Choroid plexus epithelial cell (primary cell): ENCODE measurements at regions not wholly inside any gene's neighbourhood (a gene's known extent, or its start where the extent isn't known, plus 50 kb on each side); places are given as distances from the start of the nearest gene placed in this dataset.

Experiments used
- DNase-seq: peaks from one replicate; pipeline ENCODE4 v3.0.0-alpha.2; 2010; ENCODE audit warnings: low read depth
- H3K4me3 ChIP-seq: 2 replicates; pipeline ENCODE4 v1.5.1; 2011; ENCODE audit warnings: low read depth, mild to moderate bottlenecking, control low read depth, low read length, moderate library complexity
- TF ChIP-seq, protein P1 (sequence below): conservative IDR thresholded peaks from 2 replicates; pipeline ENCODE4 v1.5.1; 2011; ENCODE audit warnings: low read depth, mild to moderate bottlenecking, control low read depth, inconsistent platforms, low read length, moderate library complexity

DNA sequence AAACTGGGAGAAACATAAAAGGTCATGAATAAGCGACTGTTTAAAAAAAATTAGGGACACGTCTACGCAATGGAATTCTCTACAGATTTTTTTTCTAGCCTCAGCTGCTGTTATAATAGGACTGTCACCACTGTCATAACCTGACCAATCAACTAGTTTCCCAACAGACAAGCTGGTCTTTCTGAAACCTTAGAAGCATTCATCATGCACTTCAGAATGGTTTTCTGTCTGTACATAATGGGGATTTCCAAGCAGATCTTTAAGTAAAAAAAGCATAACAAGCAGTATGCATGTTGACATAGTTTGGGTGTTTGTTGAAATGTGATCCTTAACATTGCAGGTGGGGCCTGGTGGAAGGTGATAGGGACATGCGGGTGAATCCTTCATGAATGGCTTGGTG is 58.3 kb upstream of the SEMA6A start:
- no peak for DNase-seq
- no peak overlapping the region for H3K4me3 ChIP-seq
- TF ChIP-seq, protein P1, sequence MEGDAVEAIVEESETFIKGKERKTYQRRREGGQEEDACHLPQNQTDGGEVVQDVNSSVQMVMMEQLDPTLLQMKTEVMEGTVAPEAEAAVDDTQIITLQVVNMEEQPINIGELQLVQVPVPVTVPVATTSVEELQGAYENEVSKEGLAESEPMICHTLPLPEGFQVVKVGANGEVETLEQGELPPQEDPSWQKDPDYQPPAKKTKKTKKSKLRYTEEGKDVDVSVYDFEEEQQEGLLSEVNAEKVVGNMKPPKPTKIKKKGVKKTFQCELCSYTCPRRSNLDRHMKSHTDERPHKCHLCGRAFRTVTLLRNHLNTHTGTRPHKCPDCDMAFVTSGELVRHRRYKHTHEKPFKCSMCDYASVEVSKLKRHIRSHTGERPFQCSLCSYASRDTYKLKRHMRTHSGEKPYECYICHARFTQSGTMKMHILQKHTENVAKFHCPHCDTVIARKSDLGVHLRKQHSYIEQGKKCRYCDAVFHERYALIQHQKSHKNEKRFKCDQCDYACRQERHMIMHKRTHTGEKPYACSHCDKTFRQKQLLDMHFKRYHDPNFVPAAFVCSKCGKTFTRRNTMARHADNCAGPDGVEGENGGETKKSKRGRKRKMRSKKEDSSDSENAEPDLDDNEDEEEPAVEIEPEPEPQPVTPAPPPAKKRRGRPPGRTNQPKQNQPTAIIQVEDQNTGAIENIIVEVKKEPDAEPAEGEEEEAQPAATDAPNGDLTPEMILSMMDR, result no peak

DNA sequence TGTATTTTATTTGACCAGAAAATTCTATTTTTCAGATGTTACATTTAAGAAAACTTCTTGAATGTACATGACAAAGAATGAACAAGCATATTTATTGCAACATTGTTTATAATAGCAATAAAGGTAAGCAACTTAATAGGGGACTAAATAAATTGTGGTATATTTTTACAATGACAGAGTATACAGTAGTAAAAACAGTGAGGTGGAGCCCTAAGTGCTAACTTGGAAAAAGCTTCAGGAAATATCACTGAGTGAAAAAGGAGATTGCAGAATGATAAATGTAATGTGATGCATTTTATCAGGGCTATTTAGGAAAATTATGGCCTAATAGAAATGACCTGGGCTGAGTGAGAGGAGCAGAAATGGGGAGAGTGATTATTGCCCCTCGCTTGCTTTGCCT is 56.5 kb upstream of the SEMA6A start:
- H3K4me3 ChIP-seq, result no peak overlapping the region
- no peak for DNase-seq
- TF ChIP-seq, protein P1, result no peak

DNA sequence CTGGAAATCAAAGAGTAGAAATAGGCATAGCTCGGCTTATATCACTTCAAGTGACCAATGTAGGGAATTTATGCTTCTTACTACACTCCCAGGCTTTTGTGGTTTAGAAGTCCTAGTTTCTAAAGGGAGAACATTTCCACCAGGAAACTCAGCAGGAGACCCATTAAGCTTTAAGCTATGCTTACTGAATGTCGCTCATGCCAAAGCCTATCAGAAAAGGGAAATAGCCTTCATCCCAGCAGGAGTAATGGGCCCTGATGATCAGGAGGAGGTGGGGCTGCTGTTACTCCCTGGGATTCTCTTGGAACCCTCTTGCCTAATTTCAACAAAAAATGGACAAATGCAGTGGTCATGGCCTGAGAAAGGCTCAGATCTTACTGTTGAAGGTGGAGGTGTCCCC is 54.5 kb upstream of the SEMA6A start:
- DNase-seq, result no peak
- TF ChIP-seq, protein P1, result no peak
- no peak overlapping the region for H3K4me3 ChIP-seq

DNA sequence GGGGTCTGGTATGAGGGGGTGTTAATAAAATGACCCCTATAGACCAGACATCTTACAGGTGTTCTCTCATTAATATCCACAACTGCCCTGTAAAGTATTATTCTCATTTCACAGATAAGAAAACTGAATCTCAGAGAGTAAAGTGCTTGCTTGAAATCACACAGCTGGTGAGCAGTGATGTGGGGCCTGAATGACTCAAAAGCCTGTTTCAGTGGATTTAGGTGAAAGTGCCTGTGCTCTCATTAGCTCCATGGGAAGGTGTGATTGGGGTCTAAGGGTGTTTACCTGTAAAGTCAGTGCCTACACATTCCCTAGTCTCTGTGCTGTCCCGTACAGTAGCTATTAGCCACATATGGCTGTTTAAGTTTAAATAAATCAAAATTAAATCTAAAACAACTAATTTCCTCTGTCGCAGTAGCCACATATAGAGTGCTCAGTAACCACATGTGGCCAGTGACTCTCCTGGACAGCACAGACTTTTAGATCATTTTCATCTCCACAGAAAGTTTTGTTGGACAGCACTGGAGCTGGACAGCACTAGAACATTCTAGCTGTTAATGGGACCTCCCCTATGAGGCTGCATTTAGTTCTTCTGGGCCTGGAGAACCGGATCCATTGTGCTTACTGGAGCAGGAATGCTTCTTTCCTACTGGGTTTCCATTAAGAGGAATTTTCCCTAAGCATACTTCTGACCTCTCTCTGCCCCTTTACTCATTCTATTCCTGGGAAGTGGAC is 52.5 kb upstream of the SEMA6A start:
- DNase-seq, result peak; percentile 3
- TF ChIP-seq, protein P1, result no peak
- H3K4me3 ChIP-seq, result no peak overlapping the region

DNA sequence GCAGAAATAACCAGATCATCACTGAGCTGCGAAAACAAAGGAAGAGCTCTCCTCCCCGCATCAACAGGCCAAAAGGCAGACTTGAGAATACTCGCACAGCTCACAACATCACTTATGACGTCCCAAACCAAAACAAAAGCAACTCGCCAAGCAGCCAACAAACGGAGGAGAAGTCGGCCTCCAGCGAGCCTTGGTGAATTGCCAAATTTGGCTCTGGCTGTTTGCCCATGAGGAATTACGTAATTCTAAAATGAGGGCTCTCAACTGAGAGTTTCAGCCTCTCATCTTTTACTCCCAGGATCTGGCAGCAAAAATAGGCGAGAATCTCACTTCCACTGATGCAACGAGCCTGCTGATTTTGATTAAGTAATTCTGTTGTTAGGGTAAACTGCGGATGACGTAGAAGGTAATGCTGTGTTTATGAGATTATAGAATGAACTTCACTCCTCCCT is 51.7 kb upstream of the SEMA6A start:
- TF ChIP-seq, protein P1, result no peak
- DNase-seq, result peak; percentile 90
- peak overlapping the region; percentile 3 for H3K4me3 ChIP-seq
